Kidney (tissue), 13 donors: ENCODE measurements at regions not wholly inside any gene's neighbourhood (a gene's known extent, or its start where the extent isn't known, plus 50 kb on each side); places are given as distances from the start of the nearest gene placed in this dataset.

Experiments
- DNase-seq, 5 donors: peaks; one replicate each; pipeline ENCODE4 v3.0.0-alpha.2; 2013 to 2020
- FAIRE-seq: peaks from 2 replicates; lab custom pipeline; 2012; peaks lifted over from hg19 to GRCh38; lab: Jason Lieb, UNC
- H3K27ac ChIP-seq, 2 donors: one replicate each; pipeline ENCODE4 v1.7.0; 2013; ENCODE audit warnings: low read depth in 2 of 2, low read length in 2 of 2, inconsistent platforms in 1 of 2
- H3K27me3 ChIP-seq: one replicate; pipeline ENCODE4 v1.7.1; 2013; ENCODE audit warnings: low read length, inconsistent platforms; ENCODE audit not compliant: control insufficient read depth, insufficient read depth
- H3K36me3 ChIP-seq, 3 donors: one replicate each; pipeline versions ENCODE4 v1.7.0 to v1.7.1; 2013; ENCODE audit warnings: low read length in 3 of 3, control low read depth in 1 of 3, inconsistent platforms in 1 of 3; ENCODE audit not compliant: insufficient read depth in 3 of 3, control insufficient read depth in 2 of 3
- H3K4me1 ChIP-seq, 3 donors: one replicate each; pipeline versions ENCODE4 v1.7.0 to v1.7.1; 2013; ENCODE audit warnings: low read length in 3 of 3, inconsistent platforms in 1 of 3, low read depth in 1 of 3; ENCODE audit not compliant: control insufficient read depth in 2 of 3, insufficient read depth in 2 of 3
- H3K4me3 ChIP-seq, 3 donors: one replicate each; pipeline versions ENCODE4 v1.7.0 to v1.8.1; 2013; ENCODE audit warnings: low read length in 3 of 3, control low read depth in 1 of 3, inconsistent platforms in 1 of 3
- H3K9ac ChIP-seq, 3 donors: one replicate each; pipeline versions ENCODE4 v1.7.0 to v1.7.1; 2013; ENCODE audit warnings: low read length in 3 of 3, control low read depth in 1 of 3, inconsistent platforms in 1 of 3
- H3K9me3 ChIP-seq, 3 donors: one replicate each; pipeline versions ENCODE4 v1.7.0 to v1.7.1; 2013; ENCODE audit warnings: low read length in 3 of 3, control low read depth in 1 of 3, inconsistent platforms in 1 of 3; ENCODE audit not compliant: control insufficient read depth in 2 of 3, insufficient read depth in 1 of 3
- intact Hi-C: fragments of 100-400 bp; cut with DNase I; formaldehyde crosslinking; loops from one replicate; pipeline ENCODE4 v1.11.1; 2022
- TF ChIP-seq, protein P1 (sequence below): IDR thresholded peaks from 3 replicates; pipeline ENCODE4 v1.5.1; 2012; ENCODE audit warnings: mild to moderate bottlenecking, moderate library complexity, borderline replicate concordance; ENCODE audit not compliant: insufficient read depth; ENCODE audit errors: extremely low read depth
- donor health status: control.
- donor health status: control.
- donor health status: control.
- donor health status: control.
- donor health status: control.
- donor health status: DM: yes; HTN: yes; CAD: no.
- donor health status: Normal renal cell carcinoma (clear cell type).

DNA sequence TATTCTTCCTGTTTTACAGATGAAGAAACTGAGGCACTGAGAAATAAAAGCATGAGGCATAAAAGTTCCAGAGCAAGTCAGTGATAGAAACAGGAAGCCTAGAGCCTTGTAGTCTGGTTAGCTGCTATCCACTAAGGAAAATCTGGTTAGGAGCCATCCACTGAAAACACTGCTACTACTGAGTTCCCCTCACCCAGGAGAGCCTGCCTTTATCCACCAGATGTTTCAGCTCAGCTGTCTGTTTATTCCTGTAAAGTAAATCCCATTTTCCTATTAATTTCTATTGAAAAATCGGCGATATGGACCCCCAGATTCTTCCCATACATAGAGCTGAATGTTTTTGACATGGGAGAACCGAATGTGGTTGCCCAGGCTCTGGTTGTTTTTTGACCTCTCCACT lies 63.7 kb upstream of the LMO4 start:
- Histone ChIP-seq H3K9ac (no peak overlapping the region), H3K4me1 (no peaks in the 10 kb centered on the region), H3K27me3 (no peaks in the 10 kb centered on the region), H3K9me3 (no peaks in the 10 kb centered on the region), H3K4me3 (no peak overlapping the region), H3K36me3 (no peaks in the 10 kb centered on the region), H3K27ac (no peak overlapping the region)
- no peak for FAIRE-seq
- intact Hi-C loops = no loop called here
- TF ChIP-seq, protein P1, sequence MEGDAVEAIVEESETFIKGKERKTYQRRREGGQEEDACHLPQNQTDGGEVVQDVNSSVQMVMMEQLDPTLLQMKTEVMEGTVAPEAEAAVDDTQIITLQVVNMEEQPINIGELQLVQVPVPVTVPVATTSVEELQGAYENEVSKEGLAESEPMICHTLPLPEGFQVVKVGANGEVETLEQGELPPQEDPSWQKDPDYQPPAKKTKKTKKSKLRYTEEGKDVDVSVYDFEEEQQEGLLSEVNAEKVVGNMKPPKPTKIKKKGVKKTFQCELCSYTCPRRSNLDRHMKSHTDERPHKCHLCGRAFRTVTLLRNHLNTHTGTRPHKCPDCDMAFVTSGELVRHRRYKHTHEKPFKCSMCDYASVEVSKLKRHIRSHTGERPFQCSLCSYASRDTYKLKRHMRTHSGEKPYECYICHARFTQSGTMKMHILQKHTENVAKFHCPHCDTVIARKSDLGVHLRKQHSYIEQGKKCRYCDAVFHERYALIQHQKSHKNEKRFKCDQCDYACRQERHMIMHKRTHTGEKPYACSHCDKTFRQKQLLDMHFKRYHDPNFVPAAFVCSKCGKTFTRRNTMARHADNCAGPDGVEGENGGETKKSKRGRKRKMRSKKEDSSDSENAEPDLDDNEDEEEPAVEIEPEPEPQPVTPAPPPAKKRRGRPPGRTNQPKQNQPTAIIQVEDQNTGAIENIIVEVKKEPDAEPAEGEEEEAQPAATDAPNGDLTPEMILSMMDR = no peak
- DNase-seq = peak in 1 of 5 donors; percentile 9

DNA sequence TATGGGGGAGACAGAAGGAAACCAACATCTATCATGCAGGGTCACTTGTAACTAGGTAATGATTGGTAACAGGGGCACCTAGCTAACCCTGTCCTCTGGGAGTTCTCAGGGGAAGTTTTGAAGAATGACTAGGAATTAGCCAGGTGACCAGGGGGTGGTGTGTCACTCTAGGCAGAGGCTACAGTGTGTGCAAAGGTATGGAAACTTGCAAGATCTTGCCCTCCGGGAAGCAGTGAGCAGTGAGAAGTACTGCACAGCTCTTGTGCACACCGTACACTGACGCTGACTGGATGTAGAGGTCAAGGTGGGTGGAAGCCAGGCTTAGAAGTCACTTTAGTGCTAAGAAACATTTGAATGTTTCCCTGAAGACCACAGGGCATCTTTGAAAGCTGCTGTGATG lies 62.9 kb upstream of the LMO4 start:
- TF ChIP-seq, protein P1 = no peak
- Histone ChIP-seq H3K36me3 (no peaks in the 10 kb centered on the region), H3K27me3 (no peaks in the 10 kb centered on the region), H3K4me1 (no peaks in the 10 kb centered on the region), H3K9me3 (no peaks in the 10 kb centered on the region), H3K9ac (no peak overlapping the region), H3K4me3 (no peak overlapping the region), H3K27ac (no peak overlapping the region)
- FAIRE-seq (no peak), DNase-seq (no peak)
- intact Hi-C loops = no loop called here

DNA sequence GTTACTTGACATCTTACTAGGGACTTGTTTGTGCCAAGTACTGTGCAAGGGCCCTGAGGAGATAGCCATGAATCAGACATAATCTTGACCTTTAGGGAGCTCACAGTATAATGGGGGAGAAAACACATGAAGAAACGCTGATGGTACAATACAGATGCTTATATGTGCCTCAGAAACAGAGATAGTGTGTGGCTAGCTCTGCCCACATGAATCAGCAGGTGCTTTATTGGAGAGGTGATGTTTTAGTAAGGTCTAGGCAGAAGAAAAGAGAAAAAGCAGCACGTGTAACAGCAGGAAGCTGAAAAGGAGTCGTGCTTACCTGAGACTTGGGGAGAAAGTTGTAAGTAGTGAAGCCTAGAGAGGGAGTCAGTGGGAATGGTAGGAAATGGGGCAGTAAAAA lies 60.6 kb upstream of the LMO4 start:
- no peak overlapping the region for H3K9ac ChIP-seq
- H3K27ac ChIP-seq = no peak overlapping the region
- FAIRE-seq (no peak), DNase-seq (no peak)
- no peaks in the 10 kb centered on the region for H3K27me3 ChIP-seq
- no peaks in the 10 kb centered on the region for H3K36me3 ChIP-seq
- H3K4me3 ChIP-seq = no peak overlapping the region
- TF ChIP-seq, protein P1 = no peak
- no peaks in the 10 kb centered on the region for H3K9me3 ChIP-seq
- intact Hi-C loops = no loop called here
- no peaks in the 10 kb centered on the region for H3K4me1 ChIP-seq

DNA sequence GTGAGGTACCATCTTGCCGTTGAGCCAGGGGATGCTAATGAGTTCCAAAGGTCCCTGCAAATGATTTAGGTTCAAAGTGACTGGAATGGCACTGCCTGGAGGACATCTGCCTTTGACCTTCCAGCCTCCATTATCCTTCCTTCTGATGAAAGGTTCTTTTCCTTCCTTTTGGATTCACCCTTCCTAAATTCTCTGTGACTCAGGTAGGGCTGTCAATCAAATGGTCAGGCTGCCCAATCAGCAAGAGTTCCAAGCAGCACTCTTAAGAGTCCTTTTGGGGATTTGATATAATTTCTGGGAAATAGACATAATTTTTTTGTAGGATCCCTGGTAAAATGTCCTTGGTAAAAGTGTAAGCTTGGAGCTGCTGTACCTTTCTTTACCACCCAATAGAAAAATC lies 58.8 kb upstream of the LMO4 start:
- DNase-seq (no peak), FAIRE-seq (no peak)
- H3K27me3 ChIP-seq = no peaks in the 10 kb centered on the region
- intact Hi-C loops = no loop called here
- no peaks in the 10 kb centered on the region for H3K9me3 ChIP-seq
- TF ChIP-seq, protein P1 = no peak
- no peak overlapping the region for H3K4me3 ChIP-seq
- no peak overlapping the region for H3K27ac ChIP-seq
- no peaks in the 10 kb centered on the region for H3K4me1 ChIP-seq
- no peak overlapping the region for H3K9ac ChIP-seq
- H3K36me3 ChIP-seq = no peaks in the 10 kb centered on the region
